C4-2B (cell line): ENCODE measurements at regions not wholly inside any gene's neighbourhood (a gene's known extent, or its start where the extent isn't known, plus 50 kb on each side); places are given as distances from the start of the nearest gene placed in this dataset.

Source experiments
- ZFX ChIP-seq: fragments of 450-650 bp; IDR thresholded peaks from 2 replicates; pipeline ENCODE4 v1.6.1; 2017
- TF ChIP-seq, protein P1 (sequence below): fragments of 450-650 bp; conservative IDR thresholded peaks from 2 replicates; pipeline ENCODE4 v1.5.1; 2017; ENCODE audit warnings: mild to moderate bottlenecking

GRCh38 chr19:13627531-13627930 lies 121.3 kb upstream of the CACNA1A start:
- TF ChIP-seq, protein P1, sequence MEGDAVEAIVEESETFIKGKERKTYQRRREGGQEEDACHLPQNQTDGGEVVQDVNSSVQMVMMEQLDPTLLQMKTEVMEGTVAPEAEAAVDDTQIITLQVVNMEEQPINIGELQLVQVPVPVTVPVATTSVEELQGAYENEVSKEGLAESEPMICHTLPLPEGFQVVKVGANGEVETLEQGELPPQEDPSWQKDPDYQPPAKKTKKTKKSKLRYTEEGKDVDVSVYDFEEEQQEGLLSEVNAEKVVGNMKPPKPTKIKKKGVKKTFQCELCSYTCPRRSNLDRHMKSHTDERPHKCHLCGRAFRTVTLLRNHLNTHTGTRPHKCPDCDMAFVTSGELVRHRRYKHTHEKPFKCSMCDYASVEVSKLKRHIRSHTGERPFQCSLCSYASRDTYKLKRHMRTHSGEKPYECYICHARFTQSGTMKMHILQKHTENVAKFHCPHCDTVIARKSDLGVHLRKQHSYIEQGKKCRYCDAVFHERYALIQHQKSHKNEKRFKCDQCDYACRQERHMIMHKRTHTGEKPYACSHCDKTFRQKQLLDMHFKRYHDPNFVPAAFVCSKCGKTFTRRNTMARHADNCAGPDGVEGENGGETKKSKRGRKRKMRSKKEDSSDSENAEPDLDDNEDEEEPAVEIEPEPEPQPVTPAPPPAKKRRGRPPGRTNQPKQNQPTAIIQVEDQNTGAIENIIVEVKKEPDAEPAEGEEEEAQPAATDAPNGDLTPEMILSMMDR, result no peak
- TF ChIP-seq ZFX, result no peak
